ENCODE measurements at regions not wholly inside any gene's neighbourhood (a gene's known extent, or its start where the extent isn't known, plus 50 kb on each side); places are given as distances from the start of the nearest gene placed in this dataset.

DNA sequence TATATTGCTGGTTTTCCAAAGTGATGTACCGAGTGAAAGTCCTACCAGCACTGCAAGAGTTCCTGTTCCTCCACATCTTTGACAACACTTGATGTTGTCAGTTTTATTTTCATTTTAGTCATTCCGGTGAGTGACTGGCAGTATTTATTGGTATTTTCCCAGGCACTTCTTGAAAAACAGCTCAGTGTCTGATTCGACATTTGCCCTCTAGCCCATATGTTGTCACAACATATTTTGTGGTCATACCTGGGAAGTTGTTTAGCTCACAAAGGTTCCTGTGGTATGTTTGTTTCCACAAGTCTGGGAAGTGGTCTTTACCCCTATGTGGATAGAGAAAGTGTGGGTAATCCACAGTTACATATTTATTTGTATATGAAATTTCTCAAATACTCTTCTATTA, 463.6 kb downstream of the HAPSTR1 start:
- TF ChIP-seq, protein P1, sequence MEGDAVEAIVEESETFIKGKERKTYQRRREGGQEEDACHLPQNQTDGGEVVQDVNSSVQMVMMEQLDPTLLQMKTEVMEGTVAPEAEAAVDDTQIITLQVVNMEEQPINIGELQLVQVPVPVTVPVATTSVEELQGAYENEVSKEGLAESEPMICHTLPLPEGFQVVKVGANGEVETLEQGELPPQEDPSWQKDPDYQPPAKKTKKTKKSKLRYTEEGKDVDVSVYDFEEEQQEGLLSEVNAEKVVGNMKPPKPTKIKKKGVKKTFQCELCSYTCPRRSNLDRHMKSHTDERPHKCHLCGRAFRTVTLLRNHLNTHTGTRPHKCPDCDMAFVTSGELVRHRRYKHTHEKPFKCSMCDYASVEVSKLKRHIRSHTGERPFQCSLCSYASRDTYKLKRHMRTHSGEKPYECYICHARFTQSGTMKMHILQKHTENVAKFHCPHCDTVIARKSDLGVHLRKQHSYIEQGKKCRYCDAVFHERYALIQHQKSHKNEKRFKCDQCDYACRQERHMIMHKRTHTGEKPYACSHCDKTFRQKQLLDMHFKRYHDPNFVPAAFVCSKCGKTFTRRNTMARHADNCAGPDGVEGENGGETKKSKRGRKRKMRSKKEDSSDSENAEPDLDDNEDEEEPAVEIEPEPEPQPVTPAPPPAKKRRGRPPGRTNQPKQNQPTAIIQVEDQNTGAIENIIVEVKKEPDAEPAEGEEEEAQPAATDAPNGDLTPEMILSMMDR (conservative IDR thresholded peaks at IDR 0.05 in 1 of 2, IDR thresholded peaks at IDR 0.05 in 1 of 2; ENCODE audit: low read depth in 1 of 2, low read length in 2 of 2), result no peak
- no peak for TF ChIP-seq EZH2 (IDR thresholded peaks at IDR 0.05; ENCODE audit: low read length, missing control alignments)

Data from fibroblast of lung (primary cell).